GM21619 (cell line): ENCODE measurements at regions not wholly inside any gene's neighbourhood (a gene's known extent, or its start where the extent isn't known, plus 50 kb on each side); places are given as distances from the start of the nearest gene placed in this dataset.

Source experiments
- ATAC-seq: cut with Tn5 transposase; IDR thresholded peaks from one replicate; pipeline ENCODE4 v1.9.1; 2021; ENCODE audit not compliant: unreplicated experiment

DNA sequence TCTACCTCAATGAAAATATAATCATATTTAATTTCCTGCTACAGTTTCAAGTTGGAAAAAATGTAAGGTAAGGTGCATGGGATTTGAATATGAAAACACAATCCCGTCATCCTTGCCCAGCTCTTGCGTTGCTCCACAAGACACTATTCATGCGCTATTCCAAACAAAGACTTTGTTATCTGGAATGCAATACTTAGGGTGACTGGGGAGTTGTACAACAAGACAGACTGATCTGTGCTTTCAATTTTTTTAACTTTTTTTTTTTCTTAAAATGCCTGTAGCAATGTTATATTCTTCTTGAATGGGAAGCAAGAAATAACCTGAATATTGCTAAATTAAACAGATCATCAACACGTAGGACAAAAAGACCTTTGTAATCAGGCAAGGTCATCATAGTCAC lies 1077.2 kb downstream of the TTLL7 start:
- ATAC-seq: no peak

DNA sequence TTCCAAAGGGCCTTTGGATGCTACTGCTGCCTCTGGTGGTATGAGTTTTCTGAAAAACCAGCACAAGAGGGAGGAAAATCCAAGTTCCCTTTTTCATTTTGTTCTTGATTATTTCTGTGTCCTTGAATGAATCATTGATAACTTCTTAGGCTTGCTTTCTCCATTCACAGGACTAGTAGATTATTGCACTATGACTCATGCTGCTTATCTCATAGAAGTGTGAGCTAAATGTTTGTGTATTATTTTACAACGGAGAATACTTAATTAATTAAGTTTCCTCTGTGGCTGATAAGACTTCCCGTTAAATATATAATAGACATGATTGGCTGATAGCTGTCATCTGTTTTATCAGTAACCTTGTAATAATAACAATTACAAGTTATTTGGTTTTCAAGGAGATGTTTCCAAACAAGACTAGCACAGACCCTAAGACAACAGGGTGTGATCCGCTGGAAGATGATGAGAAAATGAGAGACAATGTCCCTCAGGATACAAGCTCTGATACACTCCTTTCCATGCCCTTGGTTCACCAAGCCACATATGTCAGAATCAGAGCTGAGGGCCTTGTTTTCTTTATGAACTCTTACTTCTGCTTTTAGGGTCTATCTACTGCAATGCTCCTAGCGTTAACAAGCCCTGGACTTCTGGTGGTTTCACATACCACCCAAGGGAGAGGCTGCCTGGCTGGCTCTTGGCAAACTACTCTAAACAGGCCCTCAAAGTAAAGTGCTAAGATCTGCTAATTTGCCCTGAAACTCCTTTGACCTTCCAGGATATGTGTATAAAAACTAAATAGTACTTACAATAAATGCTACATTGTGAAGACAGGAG lies 1078.3 kb downstream of the TTLL7 start:
- ATAC-seq: no peak

DNA sequence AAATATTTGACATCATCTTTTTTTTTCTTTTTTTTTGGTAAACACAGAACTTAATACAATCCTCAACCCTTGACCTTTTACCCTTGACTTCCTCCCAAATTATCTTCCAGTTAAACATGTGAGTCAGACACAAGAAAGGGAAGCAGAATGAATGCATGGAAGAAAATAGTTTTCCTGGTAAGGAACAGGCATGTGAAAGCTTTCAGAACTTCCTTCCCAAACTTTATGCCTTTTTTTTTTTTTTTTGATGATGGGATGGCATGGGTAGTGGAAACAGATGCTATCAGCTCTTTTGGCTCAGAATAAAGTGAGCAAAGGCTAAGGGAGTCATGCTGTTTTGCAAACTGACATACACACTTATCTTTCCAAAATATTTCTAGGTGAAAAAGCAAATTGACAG lies 1079.1 kb downstream of the TTLL7 start:
- ATAC-seq: no peak

DNA sequence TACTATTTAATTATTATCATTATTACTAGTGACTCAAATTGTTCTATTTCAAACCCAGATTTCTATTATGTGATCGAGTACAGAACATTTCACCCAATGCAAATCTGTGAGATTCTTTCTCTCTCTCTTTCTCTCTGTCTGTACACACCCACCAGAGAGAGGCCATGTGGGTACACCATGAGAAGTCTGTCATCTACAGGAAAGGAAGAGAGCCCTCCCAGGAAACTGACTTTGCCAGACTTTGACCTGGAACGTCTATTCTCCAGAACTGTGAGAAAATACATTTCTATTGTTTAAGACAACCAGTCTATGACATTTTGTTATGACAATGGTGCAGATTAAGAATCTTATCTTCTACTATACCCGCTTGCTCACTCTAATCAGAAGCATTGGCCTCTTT lies 1091.6 kb downstream of the TTLL7 start:
- ATAC-seq: no peak

DNA sequence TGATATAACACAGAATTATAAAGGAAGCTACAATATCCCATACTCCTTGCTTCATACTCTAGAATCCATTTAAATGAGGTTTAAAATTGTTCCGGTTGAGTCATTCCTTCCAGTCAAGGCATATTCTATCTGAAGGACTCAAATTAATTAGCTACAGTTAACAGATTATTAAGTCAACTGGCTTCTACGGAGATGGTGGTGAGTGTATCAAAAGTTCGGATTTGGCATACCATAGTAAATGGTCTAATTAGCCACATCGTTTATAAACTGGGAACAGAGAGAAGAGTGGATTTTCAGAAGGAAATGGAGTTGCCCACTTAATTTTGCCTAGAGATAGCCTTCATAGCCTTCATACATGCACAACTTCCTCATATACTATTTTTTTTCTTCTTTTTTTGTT lies 1095.3 kb downstream of the TTLL7 start:
- ATAC-seq: no peak

DNA sequence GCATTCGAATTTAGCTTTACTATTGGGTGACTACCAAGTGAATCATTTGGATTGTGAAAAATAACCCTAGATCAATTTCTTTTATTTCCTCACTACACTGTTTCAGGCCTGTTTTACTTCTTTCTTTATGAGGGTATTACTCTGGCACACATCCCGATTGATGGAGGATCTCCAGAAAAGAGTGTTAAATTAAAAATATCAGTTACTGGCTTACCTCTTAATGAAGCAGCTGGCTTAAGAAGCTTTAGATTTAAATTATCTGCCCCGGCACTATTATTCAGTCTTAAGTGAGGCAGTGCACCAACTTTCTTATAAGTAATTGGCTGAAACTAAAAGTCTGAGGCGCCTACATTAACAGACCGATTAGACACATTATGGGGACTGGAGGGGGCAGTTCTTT lies 1097.4 kb downstream of the TTLL7 start:
- ATAC-seq: no peak

DNA sequence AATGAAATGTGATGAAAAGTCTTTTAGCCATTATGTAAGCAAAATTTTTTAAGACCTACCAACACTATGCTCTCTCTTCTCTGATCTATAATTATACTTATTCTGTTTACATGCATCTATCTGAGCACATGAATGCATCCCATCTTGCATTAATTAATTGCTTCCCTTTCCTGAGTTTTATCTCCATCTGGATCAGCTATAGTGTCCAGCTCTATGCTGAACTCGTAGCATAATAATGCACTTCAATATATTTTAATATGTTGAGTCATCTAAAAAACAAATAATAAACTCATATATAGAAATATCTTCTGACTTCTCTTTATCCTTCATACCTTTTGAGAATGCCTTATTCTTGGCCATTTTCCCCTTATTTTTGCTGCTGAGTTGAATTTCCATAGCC lies 1097.8 kb downstream of the TTLL7 start:
- no peak for ATAC-seq

DNA sequence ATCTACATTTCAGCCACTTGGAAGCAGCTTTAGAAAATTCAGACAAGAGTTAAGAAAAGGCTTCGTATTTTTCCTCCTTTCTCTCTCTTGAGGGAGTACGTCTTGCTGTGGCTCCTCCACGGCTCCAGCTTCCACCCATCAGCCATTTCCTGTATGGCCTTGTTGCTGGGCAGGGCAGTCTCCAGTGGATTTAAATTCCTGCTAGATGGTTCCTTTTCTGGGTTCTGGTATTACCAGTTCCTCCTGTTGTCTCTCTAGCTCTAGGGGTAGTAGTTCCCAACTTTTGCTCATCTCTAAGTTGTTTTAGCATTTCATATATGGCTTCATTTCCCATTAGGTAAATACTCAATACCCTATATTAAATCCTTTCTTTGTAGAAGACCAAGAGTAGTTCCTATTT lies 1098.3 kb downstream of the ADGRL2 start:
- no peak for ATAC-seq

DNA sequence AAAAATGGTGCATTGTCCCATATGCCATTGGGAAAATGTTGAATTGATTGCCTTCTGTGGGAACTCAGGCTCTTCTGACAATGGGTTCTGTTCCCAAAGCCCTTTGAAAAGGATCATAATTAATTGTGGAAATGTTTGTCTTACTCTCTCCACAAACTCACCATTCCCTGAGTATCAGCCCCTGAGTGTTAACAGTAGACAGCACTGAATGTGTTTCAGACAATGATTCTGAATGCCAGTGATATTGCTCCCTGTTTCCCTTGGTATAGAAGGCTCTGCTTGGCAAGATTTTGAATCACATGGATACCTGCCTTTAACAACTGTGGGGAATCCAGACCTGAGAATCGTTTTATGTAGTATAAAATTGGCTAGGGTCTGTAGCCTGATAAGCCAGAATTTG lies 1096.8 kb downstream of the ADGRL2 start:
- no peak for ATAC-seq

DNA sequence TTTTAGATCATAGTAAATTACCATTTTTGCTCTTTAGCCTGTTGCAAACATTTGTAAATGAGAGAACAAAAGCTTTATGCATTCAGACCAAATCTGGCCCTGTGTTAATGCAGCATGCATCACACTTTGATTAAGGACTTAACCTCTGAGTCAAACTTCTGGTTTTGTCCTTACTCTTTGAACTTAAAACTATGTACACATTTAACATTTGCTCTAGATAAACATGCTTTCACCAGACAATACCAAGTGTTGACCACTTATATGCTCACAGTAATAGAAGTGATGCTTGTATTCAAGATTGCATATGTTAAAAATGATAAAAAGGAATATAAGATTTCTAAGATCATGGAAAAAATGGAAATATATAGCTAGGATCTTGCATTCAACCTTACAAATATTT lies 1095.3 kb downstream of the ADGRL2 start:
- no peak for ATAC-seq

DNA sequence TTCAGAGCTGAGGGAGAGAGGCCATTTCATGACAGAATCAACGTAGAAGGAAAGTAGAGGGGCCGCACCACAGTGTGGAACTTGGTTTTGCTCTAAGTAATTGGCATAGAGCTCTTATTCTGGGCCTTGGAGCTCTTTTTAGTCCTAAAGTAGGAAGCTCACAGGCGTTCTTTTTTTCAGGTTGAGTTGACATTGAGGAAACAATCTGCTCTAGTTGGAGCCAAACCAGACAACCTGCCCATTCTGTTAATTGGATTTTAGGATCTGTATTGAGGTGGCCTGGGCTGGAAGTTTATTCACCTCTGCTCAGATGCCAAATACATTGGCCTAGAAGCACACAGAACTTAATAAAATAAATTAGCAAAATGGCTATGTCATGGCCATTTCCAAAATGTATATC lies 1093.9 kb downstream of the ADGRL2 start:
- no peak for ATAC-seq

DNA sequence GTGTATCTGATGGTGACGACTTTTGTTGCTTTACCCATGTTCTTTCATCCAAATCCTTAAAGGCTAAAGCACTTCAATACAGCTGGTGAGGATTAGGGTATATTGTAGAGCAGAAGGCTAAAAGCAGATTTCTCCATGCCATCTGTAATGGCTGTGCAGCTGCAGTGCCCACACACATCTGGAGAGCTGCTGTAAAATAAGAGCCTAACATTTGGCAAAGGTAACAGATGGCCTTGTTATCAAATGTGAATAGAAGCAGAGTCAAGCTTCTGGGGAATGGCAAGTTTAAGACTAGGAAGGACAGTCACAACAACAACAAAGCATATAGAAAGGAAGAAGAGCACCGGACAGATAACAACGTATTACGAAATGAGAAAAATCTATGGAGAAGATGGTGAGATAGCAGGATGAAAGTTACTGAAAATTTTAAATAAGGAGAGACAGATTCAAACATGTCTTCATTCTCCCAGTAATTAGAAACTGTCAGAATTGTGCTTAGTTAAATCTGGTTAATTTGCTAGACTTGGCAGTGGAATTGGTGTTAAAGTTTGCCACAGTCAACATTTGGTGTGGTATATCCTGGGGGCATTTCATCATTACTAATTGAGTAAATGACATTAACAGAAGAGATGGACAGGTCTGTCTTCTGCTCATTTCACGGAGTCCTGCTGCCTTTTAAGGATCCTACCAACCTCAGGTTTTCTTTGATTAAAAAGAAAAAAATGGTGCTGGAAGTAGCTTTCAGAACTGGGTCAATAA lies 1093.2 kb downstream of the ADGRL2 start:
- no peak for ATAC-seq

DNA sequence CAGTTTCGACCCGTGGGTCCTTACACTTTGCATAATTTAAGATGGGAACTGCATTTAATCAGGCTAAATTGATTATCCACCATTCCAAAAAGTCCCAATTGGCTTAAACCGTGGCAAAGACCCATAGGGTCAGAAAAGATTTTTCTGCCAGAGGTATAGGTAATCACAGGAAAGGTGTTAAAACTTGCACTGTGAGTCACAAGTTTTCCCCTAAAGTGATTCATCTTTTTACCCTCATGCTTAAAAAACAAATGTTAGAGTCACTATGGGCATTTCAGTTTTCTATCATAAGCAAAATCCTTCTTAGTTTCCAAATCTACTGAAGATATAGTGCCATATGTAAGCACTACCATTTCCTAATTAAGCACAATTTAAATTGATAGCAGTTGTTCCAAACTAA lies 1079.8 kb downstream of the ADGRL2 start:
- ATAC-seq: no peak

DNA sequence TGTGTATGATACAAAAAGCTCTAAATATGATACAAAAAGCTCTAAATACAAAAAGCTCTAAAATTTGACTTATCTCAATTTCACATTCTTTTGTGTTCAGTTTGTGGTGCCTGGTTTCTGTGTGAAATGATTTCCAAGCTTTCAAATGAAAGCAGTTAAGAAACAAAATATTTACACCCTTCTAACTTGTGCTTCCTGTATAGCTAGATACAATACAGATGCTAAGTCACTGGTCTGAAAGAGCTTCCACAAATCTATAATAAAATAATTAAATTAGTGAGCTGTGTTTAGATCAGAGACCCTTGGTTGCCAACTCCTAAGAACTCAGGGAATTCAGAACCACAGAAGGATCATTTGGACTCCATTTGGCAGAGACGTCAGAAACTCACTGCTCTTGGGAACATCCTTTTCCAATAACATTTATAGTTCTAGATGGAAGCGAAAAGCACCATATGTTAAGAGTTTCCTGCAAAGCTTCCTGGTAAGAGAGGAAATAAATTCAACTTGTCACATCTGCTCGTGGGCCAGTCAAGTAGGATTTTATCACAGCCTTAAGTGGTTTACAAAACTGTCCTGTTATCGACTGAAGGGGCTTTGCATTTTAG lies 1079.1 kb downstream of the ADGRL2 start:
- ATAC-seq: no peak

DNA sequence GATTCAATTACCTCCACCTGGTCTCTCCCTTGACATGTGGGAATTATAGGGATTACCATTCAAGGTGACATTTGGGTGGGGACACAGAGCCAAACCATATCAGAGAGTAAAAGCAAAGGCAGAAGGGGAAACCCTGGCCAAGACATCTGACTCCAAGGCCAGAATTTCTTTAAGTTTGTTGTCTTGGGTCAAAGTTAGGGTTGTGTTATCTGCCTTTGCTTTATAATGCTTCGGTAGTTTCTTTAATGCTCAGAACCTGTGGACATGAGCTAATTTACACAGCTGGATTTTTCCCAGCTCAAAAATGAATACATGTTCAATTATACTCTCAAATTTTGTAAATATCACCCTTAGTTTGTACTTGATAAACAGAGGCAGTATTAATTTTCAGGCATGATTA lies 1074.4 kb downstream of the ADGRL2 start:
- ATAC-seq: no peak

DNA sequence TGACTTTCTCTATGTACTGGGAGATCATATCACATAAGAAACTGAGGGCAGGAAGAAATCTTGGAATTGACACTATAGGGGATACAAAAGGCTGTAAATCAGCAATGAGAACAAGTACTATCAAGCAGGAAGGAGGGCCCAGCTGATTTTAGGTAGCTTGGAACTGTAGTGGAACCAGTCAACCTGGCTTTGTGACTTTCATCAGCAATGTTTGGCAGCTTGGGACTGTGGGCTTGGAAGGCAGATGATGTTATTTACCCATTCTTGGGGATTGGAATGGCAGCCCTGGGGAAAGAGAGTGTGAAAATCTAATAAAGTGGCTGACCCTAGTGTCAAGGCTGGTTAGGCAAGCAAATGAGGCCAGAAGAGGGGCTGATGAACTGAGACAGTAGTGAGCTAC lies 1073.3 kb downstream of the ADGRL2 start:
- ATAC-seq: no peak

DNA sequence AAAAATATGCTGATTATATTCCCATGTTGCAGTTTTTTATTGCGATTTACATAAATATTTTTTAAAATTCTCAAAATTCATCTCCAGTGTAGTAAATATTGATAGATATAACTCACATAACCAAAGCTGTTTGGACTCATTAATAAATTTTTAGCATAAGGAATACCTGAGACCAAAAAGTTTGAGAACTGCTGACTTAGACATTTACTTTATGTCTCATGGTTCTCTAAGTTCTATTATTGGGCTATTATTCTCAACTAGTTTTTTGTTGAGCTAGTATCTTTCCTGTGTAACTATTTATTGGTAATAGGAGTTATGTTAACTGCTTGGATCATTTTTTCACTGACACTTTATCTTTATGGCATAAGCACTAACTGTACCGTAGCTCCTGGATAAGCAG lies 1069.6 kb downstream of the ADGRL2 start:
- no peak for ATAC-seq

DNA sequence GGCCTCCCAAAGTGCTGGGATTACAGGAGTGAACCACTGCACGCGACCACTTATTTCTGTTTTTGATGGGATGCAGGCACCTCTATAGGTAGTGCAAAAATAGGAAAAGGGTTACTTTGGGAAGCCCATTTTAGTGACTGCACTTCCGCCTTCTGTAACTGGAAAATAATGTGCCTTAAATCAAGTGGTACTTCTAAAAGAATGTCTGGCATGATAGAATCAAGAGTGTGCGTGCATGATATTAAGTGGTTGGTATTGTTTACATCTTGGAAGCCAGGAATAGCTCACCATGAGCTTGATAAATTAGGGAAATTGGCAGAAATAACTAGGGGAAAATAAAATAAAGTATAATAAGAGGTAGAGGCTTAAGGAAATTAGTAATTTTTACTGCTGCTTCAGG lies 1067.0 kb downstream of the ADGRL2 start:
- no peak for ATAC-seq

DNA sequence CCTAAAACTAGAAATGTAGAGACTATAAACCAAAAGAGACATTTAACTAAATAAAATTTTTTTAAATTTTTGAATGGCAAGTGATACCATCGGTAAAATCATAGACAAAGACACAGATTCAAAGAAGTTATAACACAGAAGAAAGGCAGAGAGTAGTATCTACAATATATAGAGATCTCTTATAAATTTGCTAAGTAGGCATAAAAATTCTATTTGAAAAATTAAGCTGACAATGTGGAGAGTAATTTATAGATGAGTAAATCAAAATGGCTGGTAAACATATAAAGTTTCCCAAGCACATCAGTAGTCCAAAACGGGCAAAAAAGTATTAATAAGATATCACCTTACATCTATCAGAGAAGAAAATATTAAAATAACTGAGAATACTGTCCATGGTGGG lies 1061.0 kb downstream of the ADGRL2 start:
- no peak for ATAC-seq

DNA sequence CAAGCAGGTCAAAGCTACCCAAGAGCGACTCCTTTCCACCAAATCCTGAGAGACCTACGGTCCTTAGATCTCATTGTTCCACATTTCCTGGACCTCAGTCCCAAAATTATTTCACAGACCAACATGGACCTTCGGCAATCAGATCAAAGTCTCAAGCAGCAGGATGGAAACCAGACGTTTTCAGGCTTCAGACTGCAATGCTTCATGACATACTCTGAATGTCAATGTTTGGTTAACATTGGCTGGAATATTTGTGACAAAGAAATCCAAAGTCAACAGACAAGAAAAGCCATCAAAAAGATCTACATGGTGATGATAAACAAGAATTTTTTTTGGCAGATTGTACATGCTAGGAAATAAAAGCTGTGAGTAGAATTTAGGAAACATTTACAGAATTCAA lies 1057.3 kb downstream of the ADGRL2 start:
- ATAC-seq: no peak

DNA sequence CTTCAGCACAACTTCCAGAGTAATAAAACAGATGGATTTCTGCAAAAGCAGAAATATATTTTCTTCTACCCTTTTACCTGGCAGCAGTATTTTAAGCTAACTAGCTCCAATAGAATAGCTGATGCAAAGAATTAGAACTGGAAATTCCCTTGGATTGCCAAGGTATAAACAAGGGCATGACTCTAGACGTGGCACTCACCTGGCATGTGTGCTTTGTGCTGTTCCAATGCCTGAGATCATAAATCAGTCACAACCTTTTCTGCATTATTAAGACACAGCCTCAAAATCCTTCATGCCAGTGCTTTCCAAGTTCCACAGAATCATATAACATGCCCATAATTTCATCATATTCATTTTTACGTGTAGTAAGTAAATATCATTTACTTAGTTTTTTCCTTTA lies 1048.7 kb downstream of the ADGRL2 start:
- no peak for ATAC-seq

DNA sequence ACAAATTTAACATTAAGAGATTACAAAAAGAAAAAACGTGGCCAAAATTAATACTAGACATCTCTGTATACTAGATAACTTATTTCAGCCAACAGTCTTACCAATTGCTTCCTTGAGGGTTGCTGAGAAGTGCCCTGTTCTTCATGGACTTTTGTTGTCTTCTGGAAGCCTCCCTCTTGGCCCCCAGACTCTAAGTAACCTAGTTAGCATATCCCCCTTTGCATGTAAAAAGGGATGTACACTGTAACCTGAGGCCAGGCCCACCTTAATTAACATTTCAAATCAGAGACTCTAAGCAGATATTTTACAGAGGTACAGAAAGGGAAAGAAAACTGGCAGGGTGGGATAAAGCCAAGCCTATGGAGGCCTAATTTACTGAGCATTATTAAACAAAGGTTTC lies 1047.3 kb downstream of the ADGRL2 start:
- ATAC-seq: no peak
